Activated naive CD4-positive, alpha-beta T cell treated with anti-CD3 and anti-CD28 coated beads for 36 hours (primary cell): ENCODE measurements at regions not wholly inside any gene's neighbourhood (a gene's known extent, or its start where the extent isn't known, plus 50 kb on each side); places are given as distances from the start of the nearest gene placed in this dataset.
"Not testable (repeated sequence)": the region's sequence is repeated elsewhere in the genome, so short reads cannot be mapped to it uniquely, and the experiment has no call there.

Experiments
- CTCF ChIA-PET: fragments of 350-600 bp; sonication (Branson Sonifier 250); formaldehyde crosslinking; loops from one replicate; lab custom pipeline; 2021; ENCODE audit warnings: antibody characterized with exemption; lab: Charles Lee
- DNase-seq: peaks from one replicate; pipeline ENCODE4 v3.0.0-alpha.2; 2020
- H3K27ac Mint-ChIP-seq: one replicate; pipeline ENCODE4 v1.8.0; 2021; ENCODE audit warnings: mild to moderate bottlenecking, mixed read lengths
- H3K27me3 Mint-ChIP-seq: one replicate; pipeline ENCODE4 v1.8.0; 2021; ENCODE audit warnings: low read depth, mixed read lengths
- H3K36me3 Mint-ChIP-seq: one replicate; pipeline ENCODE4 v1.8.0; 2021; ENCODE audit warnings: low read depth, mixed read lengths
- H3K4me1 Mint-ChIP-seq: one replicate; pipeline ENCODE4 v1.8.0; 2021; ENCODE audit warnings: low read depth, mixed read lengths
- H3K4me3 Mint-ChIP-seq: one replicate; pipeline ENCODE4 v1.8.0; 2021; ENCODE audit warnings: mild to moderate bottlenecking, moderate library complexity, mixed read lengths
- H3K9me3 Mint-ChIP-seq: one replicate; pipeline ENCODE4 v1.8.0; 2021; ENCODE audit warnings: mixed read lengths
- intact Hi-C: fragments of 100-400 bp; cut with micrococcal nuclease; formaldehyde crosslinking; loops from one replicate; pipeline ENCODE4 v1.15.1; 2023

GRCh38 chr6:9841886-9842725, 572.8 kb downstream of the TFAP2A start:
- H3K9me3 Mint-ChIP-seq, result peaks cover 7% of the 10 kb centered on the region
- CTCF ChIA-PET, result no interaction called here
- no peak overlapping the region for H3K27ac Mint-ChIP-seq
- no peaks in the 10 kb centered on the region for H3K36me3 Mint-ChIP-seq
- intact Hi-C loops, result no loop called here
- H3K4me1 Mint-ChIP-seq, result no peaks in the 10 kb centered on the region
- H3K27me3 Mint-ChIP-seq, result no peaks in the 10 kb centered on the region
- no peak for DNase-seq
- H3K4me3 Mint-ChIP-seq, result no peak overlapping the region

GRCh38 chr6:9834233-9834632, 580.6 kb downstream of the TFAP2A start:
- intact Hi-C loops, result no loop called here
- Mint-ChIP-seq H3K4me1 (no peaks in the 10 kb centered on the region), H3K27me3 (no peaks in the 10 kb centered on the region), H3K27ac (no peak overlapping the region), H3K9me3 (no peaks in the 10 kb centered on the region), H3K36me3 (no peaks in the 10 kb centered on the region), H3K4me3 (no peak overlapping the region)
- no peak for DNase-seq
- CTCF ChIA-PET, result no interaction called here

- Mint-ChIP-seq H3K36me3 (no peaks in the 10 kb centered on the region), H3K4me3 (no peak overlapping the region), H3K27ac (no peak overlapping the region), H3K4me1 (no peaks in the 10 kb centered on the region), H3K9me3 (no peaks in the 10 kb centered on the region), H3K27me3 (no peaks in the 10 kb centered on the region)
- CTCF ChIA-PET, result no interaction called here
- DNase-seq, result no peak
- intact Hi-C loops, result no loop called here
These were observed 583.1 kb downstream of the TFAP2A start for GRCh38 chr6:9831783-9832182.

- Mint-ChIP-seq H3K4me3 (no peak overlapping the region), H3K9me3 (no peaks in the 10 kb centered on the region), H3K27me3 (no peaks in the 10 kb centered on the region), H3K36me3 (no peaks in the 10 kb centered on the region), H3K27ac (no peak overlapping the region), H3K4me1 (no peaks in the 10 kb centered on the region)
- intact Hi-C loops, result no loop called here
- DNase-seq, result no peak
- CTCF ChIA-PET, result no interaction called here
These were observed 584.1 kb downstream of the TFAP2A start for GRCh38 chr6:9830808-9831207.

GRCh38 chr6:9825526-9825925, 589.3 kb downstream of the TFAP2A start:
- CTCF ChIA-PET, result no interaction called here
- Mint-ChIP-seq H3K27ac (no peak overlapping the region), H3K9me3 (no peaks in the 10 kb centered on the region), H3K36me3 (no peaks in the 10 kb centered on the region), H3K4me1 (no peaks in the 10 kb centered on the region), H3K27me3 (peaks cover 3% of the 10 kb centered on the region), H3K4me3 (no peak overlapping the region)
- no peak for DNase-seq
- intact Hi-C loops, result no loop called here

GRCh38 chr6:9810727-9811126, 604.1 kb downstream of the TFAP2A start:
- H3K4me3 Mint-ChIP-seq, H3K4me1 Mint-ChIP-seq, H3K27ac Mint-ChIP-seq, H3K9me3 Mint-ChIP-seq, DNase-seq, H3K27me3 Mint-ChIP-seq, CTCF ChIA-PET, H3K36me3 Mint-ChIP-seq, intact Hi-C loops: not testable (repeated sequence)

- no peaks in the 10 kb centered on the region for H3K36me3 Mint-ChIP-seq
- CTCF ChIA-PET, result no interaction called here
- H3K27me3 Mint-ChIP-seq, result no peaks in the 10 kb centered on the region
- H3K27ac Mint-ChIP-seq, result no peak overlapping the region
- DNase-seq, result no peak
- no peaks in the 10 kb centered on the region for H3K4me1 Mint-ChIP-seq
- intact Hi-C loops, result no loop called here
- H3K9me3 Mint-ChIP-seq, result peaks cover 2% of the 10 kb centered on the region
- H3K4me3 Mint-ChIP-seq, result no peak overlapping the region
These were observed 604.6 kb downstream of the TFAP2A start for GRCh38 chr6:9810286-9810685.

GRCh38 chr6:9806195-9806594, 608.7 kb downstream of the TFAP2A start:
- DNase-seq, result no peak

GRCh38 chr6:9801249-9801754, 613.6 kb downstream of the TFAP2A start:
- no peak overlapping the region for H3K27ac Mint-ChIP-seq
- no peaks in the 10 kb centered on the region for H3K4me1 Mint-ChIP-seq
- no peak for DNase-seq
- intact Hi-C loops, result no loop called here
- H3K4me3 Mint-ChIP-seq, result no peak overlapping the region
- H3K36me3 Mint-ChIP-seq, result no peaks in the 10 kb centered on the region
- CTCF ChIA-PET, result no interaction called here
- H3K27me3 Mint-ChIP-seq, result no peaks in the 10 kb centered on the region
- H3K9me3 Mint-ChIP-seq, result peaks cover 2% of the 10 kb centered on the region

More at GRCh38 chr6:9806195-9806594, 608.7 kb downstream of the TFAP2A start:
- no peak overlapping the region for H3K4me3 Mint-ChIP-seq
- no peak overlapping the region for H3K27ac Mint-ChIP-seq
- H3K27me3 Mint-ChIP-seq, result no peaks in the 10 kb centered on the region
- peaks cover 2% of the 10 kb centered on the region for H3K9me3 Mint-ChIP-seq
- no peaks in the 10 kb centered on the region for H3K36me3 Mint-ChIP-seq
- intact Hi-C loops, result no loop called here
- H3K4me1 Mint-ChIP-seq, result no peaks in the 10 kb centered on the region
- CTCF ChIA-PET, result no interaction called here

- Mint-ChIP-seq H3K9me3 (no peaks in the 10 kb centered on the region), H3K27me3 (no peaks in the 10 kb centered on the region), H3K4me1 (no peaks in the 10 kb centered on the region), H3K36me3 (no peaks in the 10 kb centered on the region), H3K27ac (no peak overlapping the region), H3K4me3 (no peak overlapping the region)
- no peak for DNase-seq
- CTCF ChIA-PET, result no interaction called here
- intact Hi-C loops, result no loop called here
These were observed 615.3 kb downstream of the TFAP2A start for GRCh38 chr6:9799582-9799981.

- intact Hi-C loops, result no loop called here
- Mint-ChIP-seq H3K9me3 (no peaks in the 10 kb centered on the region), H3K4me1 (no peaks in the 10 kb centered on the region), H3K4me3 (no peak overlapping the region), H3K36me3 (no peaks in the 10 kb centered on the region), H3K27me3 (no peaks in the 10 kb centered on the region), H3K27ac (no peak overlapping the region)
- DNase-seq, result no peak
- CTCF ChIA-PET, result no interaction called here
These were observed 618.0 kb downstream of the TFAP2A start for GRCh38 chr6:9796827-9797226.

GRCh38 chr6:9795880-9796279, 619.0 kb downstream of the TFAP2A start:
- DNase-seq, result no peak
- Mint-ChIP-seq H3K27ac (no peak overlapping the region), H3K4me3 (no peak overlapping the region), H3K9me3 (no peaks in the 10 kb centered on the region), H3K4me1 (no peaks in the 10 kb centered on the region), H3K27me3 (no peaks in the 10 kb centered on the region), H3K36me3 (no peaks in the 10 kb centered on the region)
- intact Hi-C loops, result no loop called here
- CTCF ChIA-PET, result no interaction called here

- DNase-seq, result no peak
- no peaks in the 10 kb centered on the region for H3K4me1 Mint-ChIP-seq
- intact Hi-C loops, result no loop called here
- H3K27ac Mint-ChIP-seq, result no peak overlapping the region
- no peak overlapping the region for H3K4me3 Mint-ChIP-seq
- H3K27me3 Mint-ChIP-seq, result no peaks in the 10 kb centered on the region
- no peaks in the 10 kb centered on the region for H3K36me3 Mint-ChIP-seq
- CTCF ChIA-PET, result no interaction called here
- no peaks in the 10 kb centered on the region for H3K9me3 Mint-ChIP-seq
These were observed 625.7 kb downstream of the TFAP2A start for GRCh38 chr6:9789201-9789600.
